Loucy (cell line): ENCODE measurements at regions not wholly inside any gene's neighbourhood (a gene's known extent, or its start where the extent isn't known, plus 50 kb on each side); places are given as distances from the start of the nearest gene placed in this dataset.

Source experiments
- H2AFZ ChIP-seq: fragments of 200-600 bp; sonication (generic); 2 replicates; pipeline ENCODE4 v1.6.0; 2016; ENCODE audit warnings: antibody characterized with exemption, mild to moderate bottlenecking, low read length, moderate library complexity
- H3F3A ChIP-seq: fragments of 200-600 bp; 2 replicates; pipeline ENCODE4 v1.6.0; 2016; ENCODE audit warnings: antibody characterized with exemption, low read depth, mild to moderate bottlenecking
- H3K27me3 ChIP-seq: fragments of 200-600 bp; sonication (generic); 2 replicates; pipeline ENCODE4 v1.6.1; 2014; ENCODE audit warnings: low read length, mild to moderate bottlenecking; ENCODE audit not compliant: insufficient read depth, poor library complexity, severe bottlenecking
- H3K36me3 ChIP-seq: fragments of 200-600 bp; sonication (generic); 2 replicates; pipeline ENCODE4 v1.6.1; 2016; ENCODE audit warnings: low read length; ENCODE audit not compliant: insufficient read depth
- H3K4me1 ChIP-seq: fragments of 200-600 bp; sonication (generic); 2 replicates; pipeline ENCODE4 v1.5.1; 2014; ENCODE audit warnings: low read length, mild to moderate bottlenecking; ENCODE audit not compliant: insufficient read depth, poor library complexity, severe bottlenecking
- H3K4me2 ChIP-seq: fragments of 200-600 bp; sonication (generic); 2 replicates; pipeline ENCODE4 v1.6.0; 2014; ENCODE audit warnings: antibody characterized with exemption, low read length, low read depth, mild to moderate bottlenecking; ENCODE audit not compliant: poor library complexity, severe bottlenecking
- H3K4me3 ChIP-seq: fragments of 200-600 bp; sonication (generic); 2 replicates; pipeline ENCODE4 v1.5.1; 2014; ENCODE audit warnings: low read length, mild to moderate bottlenecking, mixed read lengths; ENCODE audit not compliant: poor library complexity, severe bottlenecking
- H3K79me2 ChIP-seq: fragments of 200-600 bp; sonication (generic); 2 replicates; pipeline ENCODE4 v1.6.1; 2014; ENCODE audit warnings: low read length; ENCODE audit not compliant: insufficient read depth
- H3K9ac ChIP-seq: fragments of 200-600 bp; sonication (generic); 2 replicates; pipeline ENCODE4 v1.6.0; 2014; ENCODE audit warnings: mild to moderate bottlenecking, low read depth, low read length, moderate library complexity; ENCODE audit not compliant: poor library complexity, severe bottlenecking
- H3K9me2 ChIP-seq: fragments of 200-600 bp; sonication (generic); replicated peaks from 2 replicates; pipeline ENCODE4 v1.6.1; 2016; ENCODE audit warnings: low read depth, low read length, mixed read lengths
- H3K9me3 ChIP-seq: fragments of 200-600 bp; sonication (generic); 2 replicates; pipeline ENCODE4 v1.6.1; 2014; ENCODE audit warnings: mild to moderate bottlenecking, antibody characterized with exemption, low read length, low read depth; ENCODE audit not compliant: insufficient read depth
- H4K20me1 ChIP-seq: fragments of 200-600 bp; sonication (generic); 2 replicates; pipeline ENCODE4 v1.6.0; 2014; ENCODE audit warnings: antibody characterized with exemption, low read length, mild to moderate bottlenecking; ENCODE audit not compliant: insufficient read depth, poor library complexity, severe bottlenecking
- CTCF ChIP-seq: fragments of 200-600 bp; sonication (generic); conservative IDR thresholded peaks from 2 replicates; pipeline ENCODE4 v1.5.1; 2014; ENCODE audit warnings: mild to moderate bottlenecking, antibody characterized with exemption, low read length
- EZH2phosphoT487 ChIP-seq: fragments of 200-600 bp; IDR thresholded peaks from 2 replicates; pipeline ENCODE4 v1.6.1; 2018; ENCODE audit warnings: antibody characterized with exemption, mild to moderate bottlenecking, moderate library complexity, borderline replicate concordance

GRCh38 chr1:224791362-224791941 lies 138.0 kb upstream of the DNAH14 start:
- H3F3A ChIP-seq, result no peaks in the 10 kb centered on the region
- H3K79me2 ChIP-seq, result no peaks in the 10 kb centered on the region
- H4K20me1 ChIP-seq, result no peaks in the 10 kb centered on the region
- no peaks in the 10 kb centered on the region for H3K9me2 ChIP-seq
- no peaks in the 10 kb centered on the region for H3K27me3 ChIP-seq
- no peak overlapping the region for H3K4me3 ChIP-seq
- no peak overlapping the region for H3K4me2 ChIP-seq
- H3K9me3 ChIP-seq, result no peaks in the 10 kb centered on the region; the same call in 1 of the 2 replicates
- no peak overlapping the region for H2AFZ ChIP-seq
- no peaks in the 10 kb centered on the region for H3K4me1 ChIP-seq
- no peak overlapping the region for H3K9ac ChIP-seq
- no peaks in the 10 kb centered on the region for H3K36me3 ChIP-seq
- TF ChIP-seq EZH2phosphoT487 (no peak), CTCF (no peak)

DNA sequence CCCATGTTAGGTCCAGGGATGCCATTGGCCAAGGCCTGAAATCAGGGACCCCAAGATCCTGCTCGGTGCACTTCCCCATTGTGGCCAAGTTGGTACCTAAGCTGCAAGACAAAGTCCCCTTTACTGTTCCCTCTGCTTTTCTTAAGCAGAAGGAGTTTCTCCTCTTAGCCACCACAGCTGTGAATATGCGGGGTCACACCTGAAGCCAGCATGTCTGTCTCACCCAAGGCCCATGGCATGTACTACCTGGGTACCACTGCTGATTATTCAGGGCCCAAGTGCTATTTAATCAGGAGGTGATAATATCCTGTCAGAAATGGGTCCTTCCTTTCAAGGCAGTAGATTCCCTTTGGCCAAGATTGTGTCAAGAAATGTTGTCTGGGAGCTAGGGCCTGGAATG lies 133.9 kb upstream of the DNAH14 start:
- no peaks in the 10 kb centered on the region; the same call in 1 of the 2 replicates for H3K9me3 ChIP-seq
- no peak for TF ChIP-seq EZH2phosphoT487
- TF ChIP-seq CTCF, result no peak
- no peaks in the 10 kb centered on the region for H3K79me2 ChIP-seq
- no peaks in the 10 kb centered on the region for H3F3A ChIP-seq
- H3K27me3 ChIP-seq, result no peaks in the 10 kb centered on the region
- H3K36me3 ChIP-seq, result no peaks in the 10 kb centered on the region
- no peak overlapping the region for H3K9ac ChIP-seq
- no peaks in the 10 kb centered on the region for H3K4me1 ChIP-seq
- no peak overlapping the region for H2AFZ ChIP-seq
- H3K4me3 ChIP-seq, result no peak overlapping the region
- no peaks in the 10 kb centered on the region for H4K20me1 ChIP-seq
- H3K9me2 ChIP-seq, result no peaks in the 10 kb centered on the region
- H3K4me2 ChIP-seq, result no peak overlapping the region

DNA sequence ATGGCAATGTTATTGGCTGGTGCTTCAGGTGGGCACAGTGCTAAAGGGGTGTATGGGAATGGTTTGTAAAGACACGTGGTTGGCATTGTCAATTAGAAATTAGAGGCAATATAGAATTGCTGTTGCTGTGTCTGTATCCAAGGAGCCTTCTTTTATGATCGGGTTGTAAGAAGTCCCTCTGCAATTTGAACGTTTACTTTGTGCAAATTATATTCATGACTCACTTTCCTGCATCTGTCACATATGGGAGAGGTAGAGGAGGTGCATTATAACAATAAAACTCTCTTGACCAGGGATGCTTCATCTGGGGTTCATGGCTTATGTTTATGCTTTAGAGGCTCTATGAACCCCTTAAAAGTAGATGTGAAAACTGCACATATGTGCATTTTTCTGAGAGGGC lies 130.4 kb upstream of the DNAH14 start:
- Histone ChIP-seq H3F3A (no peaks in the 10 kb centered on the region), H2AFZ (no peak overlapping the region), H3K9me3 (no peaks in the 10 kb centered on the region; the same call in 1 of the 2 replicates), H3K4me3 (no peak overlapping the region), H3K4me1 (no peaks in the 10 kb centered on the region), H3K9ac (no peak overlapping the region), H4K20me1 (no peaks in the 10 kb centered on the region), H3K4me2 (no peak overlapping the region), H3K79me2 (no peaks in the 10 kb centered on the region), H3K36me3 (no peaks in the 10 kb centered on the region), H3K9me2 (no peaks in the 10 kb centered on the region), H3K27me3 (no peaks in the 10 kb centered on the region)
- TF ChIP-seq CTCF, result no peak
- no peak for TF ChIP-seq EZH2phosphoT487
